ENCODE measurements at regions not wholly inside any gene's neighbourhood (a gene's known extent, or its start where the extent isn't known, plus 50 kb on each side); places are given as distances from the start of the nearest gene placed in this dataset.
"Not testable (repeated sequence)": the region's sequence is repeated elsewhere in the genome, so short reads cannot be mapped to it uniquely, and the experiment has no call there.

- peaks cover 4 to 8% of the 10 kb centered on the region in 2 donors for H3K36me3 Mint-ChIP-seq
- peaks cover 26 to 41% of the 10 kb centered on the region in 2 donors for H3K4me1 Mint-ChIP-seq
- H3K9me3 Mint-ChIP-seq, result peaks cover 6 to 12% of the 10 kb centered on the region in 2 donors
- peak overlapping the region in 1 of 2 donors; percentile 33 for H3K4me3 Mint-ChIP-seq
- peak; percentile 21 for DNase-seq
- H3K27ac Mint-ChIP-seq, result peak overlapping the region; percentile 81
- H3K27me3 Mint-ChIP-seq, result peaks cover 34 to 48% of the 10 kb centered on the region in 2 donors
- ATAC-seq (replicated peaks), result peak; percentile 73 to 76
These were observed 163.9 kb upstream of the AUTS2 start for GRCh38 chr7:69434398-69434815.

GRCh38 chr7:69435711-69436110, 162.6 kb upstream of the AUTS2 start:
- DNase-seq, result no peak
- peaks cover 24 to 35% of the 10 kb centered on the region in 2 donors for H3K27me3 Mint-ChIP-seq
- no peak overlapping the region for H3K27ac Mint-ChIP-seq
- peaks cover 4 to 8% of the 10 kb centered on the region in 2 donors for H3K36me3 Mint-ChIP-seq
- no peak overlapping the region for H3K4me3 Mint-ChIP-seq
- H3K9me3 Mint-ChIP-seq, result peaks cover 8 to 19% of the 10 kb centered on the region in 2 donors
- no peak for ATAC-seq (replicated peaks)
- H3K4me1 Mint-ChIP-seq, result peaks cover 17 to 30% of the 10 kb centered on the region in 2 donors

GRCh38 chr7:69436946-69437345, 161.3 kb upstream of the AUTS2 start:
- Mint-ChIP-seq H3K27ac (no peak overlapping the region), H3K9me3 (peaks cover 12 to 24% of the 10 kb centered on the region in 2 donors), H3K4me1 (peaks cover 14 to 24% of the 10 kb centered on the region in 2 donors), H3K27me3 (peaks cover 13 to 23% of the 10 kb centered on the region in 2 donors), H3K36me3 (peaks cover 4 to 12% of the 10 kb centered on the region in 2 donors), H3K4me3 (no peak overlapping the region)
- no peak for DNase-seq
- no peak for ATAC-seq (replicated peaks)

GRCh38 chr7:69438584-69439412, 159.5 kb upstream of the AUTS2 start:
- no peak for DNase-seq
- ATAC-seq (replicated peaks), result no peak

GRCh38 chr7:69439636-69440325, 158.5 kb upstream of the AUTS2 start:
- H3K4me1 Mint-ChIP-seq, result peaks cover 1 to 3% of the 10 kb centered on the region in 2 donors
- H3K9me3 Mint-ChIP-seq, result peaks cover 18 to 19% of the 10 kb centered on the region in 2 donors
- peaks cover 2 to 8% of the 10 kb centered on the region in 2 donors for H3K36me3 Mint-ChIP-seq
- ATAC-seq (replicated peaks), result no peak
- H3K27me3 Mint-ChIP-seq, result peaks cover 7 to 12% of the 10 kb centered on the region in 2 donors
- peak overlapping the region; percentile 20 for H3K27ac Mint-ChIP-seq
- H3K4me3 Mint-ChIP-seq, result no peak overlapping the region
- DNase-seq, result no peak

More at GRCh38 chr7:69438584-69439412, 159.5 kb upstream of the AUTS2 start:
- Mint-ChIP-seq H3K4me3 (no peak overlapping the region), H3K4me1 (peaks cover 8 to 11% of the 10 kb centered on the region in 2 donors), H3K36me3 (peaks cover 4 to 12% of the 10 kb centered on the region in 2 donors), H3K27me3 (peaks cover 12 to 21% of the 10 kb centered on the region in 2 donors), H3K9me3 (peaks cover 20 to 24% of the 10 kb centered on the region in 2 donors), H3K27ac (no peak overlapping the region)

- no peak for ATAC-seq (replicated peaks)
- DNase-seq, result no peak
- H3K27ac Mint-ChIP-seq, result no peak overlapping the region
- H3K4me3 Mint-ChIP-seq, result no peak overlapping the region
- peaks cover 19 to 22% of the 10 kb centered on the region in 2 donors for H3K9me3 Mint-ChIP-seq
- peaks cover 4 to 12% of the 10 kb centered on the region in 2 donors for H3K36me3 Mint-ChIP-seq
- H3K4me1 Mint-ChIP-seq, result no peaks in the 10 kb centered on the region
- H3K27me3 Mint-ChIP-seq, result peaks cover under 1 to 2% of the 10 kb centered on the region in 2 donors
These were observed 157.3 kb upstream of the AUTS2 start for GRCh38 chr7:69440976-69441375.

GRCh38 chr7:69443136-69443535, 155.1 kb upstream of the AUTS2 start:
- ATAC-seq (replicated peaks) (no peak), DNase-seq (no peak)
- Mint-ChIP-seq H3K4me3 (no peak overlapping the region), H3K9me3 (peaks cover 19 to 22% of the 10 kb centered on the region in 2 donors), H3K27ac (no peak overlapping the region), H3K4me1 (no peaks in the 10 kb centered on the region), H3K27me3 (no peaks in the 10 kb centered on the region), H3K36me3 (peaks cover 4 to 12% of the 10 kb centered on the region in 2 donors)

- no peaks in the 10 kb centered on the region for H3K27me3 Mint-ChIP-seq
- peaks cover 4 to 17% of the 10 kb centered on the region in 2 donors for H3K9me3 Mint-ChIP-seq
- H3K27ac Mint-ChIP-seq, result no peak overlapping the region
- H3K4me1 Mint-ChIP-seq, result no peaks in the 10 kb centered on the region
- H3K36me3 Mint-ChIP-seq, result peaks cover 4 to 8% of the 10 kb centered on the region in 2 donors
- ATAC-seq (replicated peaks) (no peak), DNase-seq (no peak)
- no peak overlapping the region for H3K4me3 Mint-ChIP-seq
These were observed 152.7 kb upstream of the AUTS2 start for GRCh38 chr7:69445541-69445940.

- not testable (repeated sequence) for DNase-seq; H3K4me3 Mint-ChIP-seq; H3K36me3 Mint-ChIP-seq; ATAC-seq (replicated peaks); H3K27me3 Mint-ChIP-seq; H3K4me1 Mint-ChIP-seq; H3K27ac Mint-ChIP-seq
- H3K9me3 Mint-ChIP-seq, result peaks cover 4 to 17% of the 10 kb centered on the region in 2 donors
These were observed 152.1 kb upstream of the AUTS2 start for GRCh38 chr7:69446213-69446612.

GRCh38 chr7:69448071-69448470, 150.2 kb upstream of the AUTS2 start:
- Mint-ChIP-seq H3K27ac (no peak overlapping the region), H3K4me1 (no peaks in the 10 kb centered on the region), H3K4me3 (no peak overlapping the region), H3K9me3 (peaks cover 0 to 6% of the 10 kb centered on the region in 2 donors), H3K27me3 (no peaks in the 10 kb centered on the region), H3K36me3 (peaks cover 4% of the 10 kb centered on the region in 2 donors)
- ATAC-seq (replicated peaks), result no peak
- DNase-seq, result no peak

- Mint-ChIP-seq H3K36me3 (peaks cover 0 to under 1% of the 10 kb centered on the region in 2 donors), H3K27me3 (no peaks in the 10 kb centered on the region), H3K4me1 (no peaks in the 10 kb centered on the region), H3K9me3 (peaks cover 0 to under 1% of the 10 kb centered on the region in 2 donors), H3K4me3 (no peak overlapping the region), H3K27ac (no peak overlapping the region)
- ATAC-seq (replicated peaks) (no peak), DNase-seq (no peak)
These were observed 147.8 kb upstream of the AUTS2 start for GRCh38 chr7:69450456-69450855.

GRCh38 chr7:69451715-69452114, 146.6 kb upstream of the AUTS2 start:
- Mint-ChIP-seq H3K27me3 (no peaks in the 10 kb centered on the region), H3K36me3 (no peaks in the 10 kb centered on the region), H3K9me3 (no peaks in the 10 kb centered on the region), H3K4me1 (no peaks in the 10 kb centered on the region), H3K27ac (no peak overlapping the region), H3K4me3 (no peak overlapping the region)
- DNase-seq (no peak), ATAC-seq (replicated peaks) (no peak)

- no peak overlapping the region for H3K27ac Mint-ChIP-seq
- no peaks in the 10 kb centered on the region for H3K9me3 Mint-ChIP-seq
- no peaks in the 10 kb centered on the region for H3K36me3 Mint-ChIP-seq
- ATAC-seq (replicated peaks), result no peak
- no peak for DNase-seq
- no peak overlapping the region for H3K4me3 Mint-ChIP-seq
- H3K4me1 Mint-ChIP-seq, result no peaks in the 10 kb centered on the region
- H3K27me3 Mint-ChIP-seq, result no peaks in the 10 kb centered on the region
These were observed 145.5 kb upstream of the AUTS2 start for GRCh38 chr7:69452797-69453196.

GRCh38 chr7:69457595-69458504, 140.4 kb upstream of the AUTS2 start:
- Mint-ChIP-seq H3K4me3 (no peak overlapping the region), H3K36me3 (no peaks in the 10 kb centered on the region), H3K4me1 (no peaks in the 10 kb centered on the region), H3K9me3 (no peaks in the 10 kb centered on the region), H3K27ac (no peak overlapping the region), H3K27me3 (no peaks in the 10 kb centered on the region)
- DNase-seq (no peak), ATAC-seq (replicated peaks) (no peak)

Measured in stimulated activated naive B cell treated with anti-CD40 and anti-IgM and Interleukin-4, amounts not matched to agents 10 μg/mL and 1 μg/mL and 100 μg/mL, for 72 hours (primary cell).